ENCODE measurements at regions not wholly inside any gene's neighbourhood (a gene's known extent, or its start where the extent isn't known, plus 50 kb on each side); places are given as distances from the start of the nearest gene placed in this dataset.

- TF ChIP-seq, protein P1, sequence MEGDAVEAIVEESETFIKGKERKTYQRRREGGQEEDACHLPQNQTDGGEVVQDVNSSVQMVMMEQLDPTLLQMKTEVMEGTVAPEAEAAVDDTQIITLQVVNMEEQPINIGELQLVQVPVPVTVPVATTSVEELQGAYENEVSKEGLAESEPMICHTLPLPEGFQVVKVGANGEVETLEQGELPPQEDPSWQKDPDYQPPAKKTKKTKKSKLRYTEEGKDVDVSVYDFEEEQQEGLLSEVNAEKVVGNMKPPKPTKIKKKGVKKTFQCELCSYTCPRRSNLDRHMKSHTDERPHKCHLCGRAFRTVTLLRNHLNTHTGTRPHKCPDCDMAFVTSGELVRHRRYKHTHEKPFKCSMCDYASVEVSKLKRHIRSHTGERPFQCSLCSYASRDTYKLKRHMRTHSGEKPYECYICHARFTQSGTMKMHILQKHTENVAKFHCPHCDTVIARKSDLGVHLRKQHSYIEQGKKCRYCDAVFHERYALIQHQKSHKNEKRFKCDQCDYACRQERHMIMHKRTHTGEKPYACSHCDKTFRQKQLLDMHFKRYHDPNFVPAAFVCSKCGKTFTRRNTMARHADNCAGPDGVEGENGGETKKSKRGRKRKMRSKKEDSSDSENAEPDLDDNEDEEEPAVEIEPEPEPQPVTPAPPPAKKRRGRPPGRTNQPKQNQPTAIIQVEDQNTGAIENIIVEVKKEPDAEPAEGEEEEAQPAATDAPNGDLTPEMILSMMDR (IDR thresholded peaks at IDR 0.05 in 2 of 3, conservative IDR thresholded peaks at IDR 0.05 in 1 of 3; ENCODE audit: control insufficient read depth in 2 of 3, extremely low read depth in 1 of 3, insufficient read depth in 1 of 3, low read depth in 3 of 3, low read length in 3 of 3): no peak
- TF ChIP-seq SMAD5 (IDR thresholded peaks at IDR 0.05; ENCODE audit: low read depth): no peak
- no peak for TF ChIP-seq SP1 (IDR thresholded peaks at IDR 0.05; ENCODE audit: low read depth, low read length)
- TF ChIP-seq ZNF592 (IDR thresholded peaks at IDR 0.05): no peak
- TF ChIP-seq BRCA1 (IDR thresholded peaks at IDR 0.05; ENCODE audit: low read depth, low read length): no peak
- TF ChIP-seq ZBTB11 (CRISPR knock-in tag; IDR thresholded peaks at IDR 0.05): no peak
These were observed 755.7 kb downstream of the TLR4 start (continued) for GRCh38 chr9:118459913-118460312.

All from GM12878 (cell line).